ENCODE measurements at regions not wholly inside any gene's neighbourhood (a gene's known extent, or its start where the extent isn't known, plus 50 kb on each side); places are given as distances from the start of the nearest gene placed in this dataset.

GRCh38 chr6:51495096-51495495, 592.3 kb downstream of the PKHD1 start:
- no peak for DNase-seq

GRCh38 chr6:51495610-51496396, 591.6 kb downstream of the PKHD1 start:
- DNase-seq = no peak

- DNase-seq = no peak
Measured at GRCh38 chr6:51502996-51503395, 584.4 kb downstream of the PKHD1 start.

GRCh38 chr6:51505434-51505833, 582.0 kb downstream of the PKHD1 start:
- DNase-seq = no peak

GRCh38 chr6:51509597-51509996, 577.8 kb downstream of the PKHD1 start:
- DNase-seq = no peak

GRCh38 chr6:51511081-51511480, 576.3 kb downstream of the PKHD1 start:
- no peak for DNase-seq

- no peak for DNase-seq
Measured at GRCh38 chr6:51513891-51514747, 573.3 kb downstream of the PKHD1 start.

- no peak for DNase-seq
Measured at GRCh38 chr6:51514748-51515402, 572.5 kb downstream of the PKHD1 start.

GRCh38 chr6:51526049-51526448, 561.4 kb downstream of the PKHD1 start:
- DNase-seq = no peak

- no peak for DNase-seq
Measured at GRCh38 chr6:51526922-51527321, 560.5 kb downstream of the PKHD1 start.

GRCh38 chr6:51528556-51528955, 558.9 kb downstream of the PKHD1 start:
- DNase-seq = no peak

GRCh38 chr6:51529240-51529639, 558.2 kb downstream of the PKHD1 start:
- no peak for DNase-seq

- DNase-seq = no peak
Measured at GRCh38 chr6:51531623-51532022, 555.8 kb downstream of the PKHD1 start.

GRCh38 chr6:51533962-51534361, 553.5 kb downstream of the PKHD1 start:
- no peak for DNase-seq

- DNase-seq = no peak
Measured at GRCh38 chr6:51535327-51535726, 552.1 kb downstream of the PKHD1 start.

- DNase-seq = no peak
Measured at GRCh38 chr6:51536728-51537127, 550.7 kb downstream of the PKHD1 start.

GRCh38 chr6:51541847-51542246, 545.6 kb downstream of the PKHD1 start:
- no peak for DNase-seq

- DNase-seq = no peak
Measured at GRCh38 chr6:51542475-51542874, 544.9 kb downstream of the PKHD1 start.

- DNase-seq = no peak
Measured at GRCh38 chr6:51550243-51550642, 537.2 kb downstream of the PKHD1 start.

- DNase-seq = no peak
Measured at GRCh38 chr6:51552435-51552834, 535.0 kb downstream of the PKHD1 start.

GRCh38 chr6:51553246-51554015, 534.0 kb downstream of the PKHD1 start:
- DNase-seq = no peak

GRCh38 chr6:51554029-51554428, 533.4 kb downstream of the PKHD1 start:
- DNase-seq = no peak

- DNase-seq = no peak
Measured at GRCh38 chr6:51559059-51559458, 528.4 kb downstream of the PKHD1 start.
